ENCODE measurements at regions not wholly inside any gene's neighbourhood (a gene's known extent, or its start where the extent isn't known, plus 50 kb on each side); places are given as distances from the start of the nearest gene placed in this dataset.

DNA sequence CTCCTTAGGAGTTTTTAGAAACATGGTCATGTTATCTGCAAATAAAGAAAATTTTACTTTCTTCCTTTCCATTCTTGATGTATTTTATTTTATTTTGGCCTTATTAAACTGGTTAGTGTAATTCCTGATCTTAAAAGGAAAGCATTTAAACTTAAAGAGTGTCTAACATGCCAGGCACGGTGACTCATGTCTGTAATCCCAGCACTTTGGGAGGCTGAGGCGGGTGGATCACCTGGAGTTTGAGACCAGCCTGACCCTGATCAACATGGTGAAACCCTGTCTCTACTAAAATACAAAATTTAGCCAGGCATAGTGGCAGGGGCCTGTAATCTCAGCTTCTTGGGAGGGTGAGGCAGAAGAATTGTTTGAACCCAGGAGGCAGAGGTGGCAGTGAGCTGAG lies 281.3 kb downstream of the PTTG2 start:
- ATAC-seq (no peak), DNase-seq (ENCODE audit: low spot score) (no peak)
- H3K9me3 Mint-ChIP-seq, result peaks cover 4% of the 10 kb centered on the region
- H3K4me1 Mint-ChIP-seq, result peaks cover 5% of the 10 kb centered on the region
- POLR2A ChIA-PET, result no interaction called here
- no peaks in the 10 kb centered on the region for H3K36me3 Mint-ChIP-seq
- CTCF ChIA-PET, result no interaction called here
- TF ChIP-seq, protein P1, sequence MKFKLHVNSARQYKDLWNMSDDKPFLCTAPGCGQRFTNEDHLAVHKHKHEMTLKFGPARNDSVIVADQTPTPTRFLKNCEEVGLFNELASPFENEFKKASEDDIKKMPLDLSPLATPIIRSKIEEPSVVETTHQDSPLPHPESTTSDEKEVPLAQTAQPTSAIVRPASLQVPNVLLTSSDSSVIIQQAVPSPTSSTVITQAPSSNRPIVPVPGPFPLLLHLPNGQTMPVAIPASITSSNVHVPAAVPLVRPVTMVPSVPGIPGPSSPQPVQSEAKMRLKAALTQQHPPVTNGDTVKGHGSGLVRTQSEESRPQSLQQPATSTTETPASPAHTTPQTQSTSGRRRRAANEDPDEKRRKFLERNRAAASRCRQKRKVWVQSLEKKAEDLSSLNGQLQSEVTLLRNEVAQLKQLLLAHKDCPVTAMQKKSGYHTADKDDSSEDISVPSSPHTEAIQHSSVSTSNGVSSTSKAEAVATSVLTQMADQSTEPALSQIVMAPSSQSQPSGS (CRISPR knock-in tag; IDR thresholded peaks at IDR 0.05; ENCODE audit: borderline replicate concordance, low read depth), result no peak
- TF ChIP-seq ZNF423 (CRISPR knock-in tag; IDR thresholded peaks at IDR 0.05) (no peak), ZNF263 (CRISPR knock-in tag; IDR thresholded peaks at IDR 0.05; ENCODE audit: low read depth) (no peak), ZNF317 (CRISPR knock-in tag; IDR thresholded peaks at IDR 0.05; ENCODE audit: borderline replicate concordance, low read depth) (no peak), NR2C2 (CRISPR knock-in tag; IDR thresholded peaks at IDR 0.05) (no peak), ZNF232 (CRISPR knock-in tag; IDR thresholded peaks at IDR 0.05) (no peak)
- TF ChIP-seq, protein P2, sequence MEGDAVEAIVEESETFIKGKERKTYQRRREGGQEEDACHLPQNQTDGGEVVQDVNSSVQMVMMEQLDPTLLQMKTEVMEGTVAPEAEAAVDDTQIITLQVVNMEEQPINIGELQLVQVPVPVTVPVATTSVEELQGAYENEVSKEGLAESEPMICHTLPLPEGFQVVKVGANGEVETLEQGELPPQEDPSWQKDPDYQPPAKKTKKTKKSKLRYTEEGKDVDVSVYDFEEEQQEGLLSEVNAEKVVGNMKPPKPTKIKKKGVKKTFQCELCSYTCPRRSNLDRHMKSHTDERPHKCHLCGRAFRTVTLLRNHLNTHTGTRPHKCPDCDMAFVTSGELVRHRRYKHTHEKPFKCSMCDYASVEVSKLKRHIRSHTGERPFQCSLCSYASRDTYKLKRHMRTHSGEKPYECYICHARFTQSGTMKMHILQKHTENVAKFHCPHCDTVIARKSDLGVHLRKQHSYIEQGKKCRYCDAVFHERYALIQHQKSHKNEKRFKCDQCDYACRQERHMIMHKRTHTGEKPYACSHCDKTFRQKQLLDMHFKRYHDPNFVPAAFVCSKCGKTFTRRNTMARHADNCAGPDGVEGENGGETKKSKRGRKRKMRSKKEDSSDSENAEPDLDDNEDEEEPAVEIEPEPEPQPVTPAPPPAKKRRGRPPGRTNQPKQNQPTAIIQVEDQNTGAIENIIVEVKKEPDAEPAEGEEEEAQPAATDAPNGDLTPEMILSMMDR (IDR thresholded peaks at IDR 0.05), result no peak
- TF ChIP-seq, protein P3, sequence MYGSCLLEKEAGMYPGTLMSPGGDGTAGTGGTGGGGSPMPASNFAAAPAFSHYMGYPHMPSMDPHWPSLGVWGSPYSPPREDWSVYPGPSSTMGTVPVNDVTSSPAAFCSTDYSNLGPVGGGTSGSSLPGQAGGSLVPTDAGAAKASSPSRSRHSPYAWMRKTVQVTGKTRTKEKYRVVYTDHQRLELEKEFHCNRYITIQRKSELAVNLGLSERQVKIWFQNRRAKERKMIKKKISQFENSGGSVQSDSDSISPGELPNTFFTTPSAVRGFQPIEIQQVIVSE (CRISPR knock-in tag; IDR thresholded peaks at IDR 0.05; ENCODE audit: borderline replicate concordance), result no peak
- TF ChIP-seq, protein P4, sequence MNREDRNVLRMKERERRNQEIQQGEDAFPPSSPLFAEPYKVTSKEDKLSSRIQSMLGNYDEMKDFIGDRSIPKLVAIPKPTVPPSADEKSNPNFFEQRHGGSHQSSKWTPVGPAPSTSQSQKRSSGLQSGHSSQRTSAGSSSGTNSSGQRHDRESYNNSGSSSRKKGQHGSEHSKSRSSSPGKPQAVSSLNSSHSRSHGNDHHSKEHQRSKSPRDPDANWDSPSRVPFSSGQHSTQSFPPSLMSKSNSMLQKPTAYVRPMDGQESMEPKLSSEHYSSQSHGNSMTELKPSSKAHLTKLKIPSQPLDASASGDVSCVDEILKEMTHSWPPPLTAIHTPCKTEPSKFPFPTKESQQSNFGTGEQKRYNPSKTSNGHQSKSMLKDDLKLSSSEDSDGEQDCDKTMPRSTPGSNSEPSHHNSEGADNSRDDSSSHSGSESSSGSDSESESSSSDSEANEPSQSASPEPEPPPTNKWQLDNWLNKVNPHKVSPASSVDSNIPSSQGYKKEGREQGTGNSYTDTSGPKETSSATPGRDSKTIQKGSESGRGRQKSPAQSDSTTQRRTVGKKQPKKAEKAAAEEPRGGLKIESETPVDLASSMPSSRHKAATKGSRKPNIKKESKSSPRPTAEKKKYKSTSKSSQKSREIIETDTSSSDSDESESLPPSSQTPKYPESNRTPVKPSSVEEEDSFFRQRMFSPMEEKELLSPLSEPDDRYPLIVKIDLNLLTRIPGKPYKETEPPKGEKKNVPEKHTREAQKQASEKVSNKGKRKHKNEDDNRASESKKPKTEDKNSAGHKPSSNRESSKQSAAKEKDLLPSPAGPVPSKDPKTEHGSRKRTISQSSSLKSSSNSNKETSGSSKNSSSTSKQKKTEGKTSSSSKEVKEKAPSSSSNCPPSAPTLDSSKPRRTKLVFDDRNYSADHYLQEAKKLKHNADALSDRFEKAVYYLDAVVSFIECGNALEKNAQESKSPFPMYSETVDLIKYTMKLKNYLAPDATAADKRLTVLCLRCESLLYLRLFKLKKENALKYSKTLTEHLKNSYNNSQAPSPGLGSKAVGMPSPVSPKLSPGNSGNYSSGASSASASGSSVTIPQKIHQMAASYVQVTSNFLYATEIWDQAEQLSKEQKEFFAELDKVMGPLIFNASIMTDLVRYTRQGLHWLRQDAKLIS (CRISPR knock-in tag; IDR thresholded peaks at IDR 0.05; ENCODE audit: borderline replicate concordance), result no peak
- H3K27me3 Mint-ChIP-seq (ENCODE audit: low read depth), result no peaks in the 10 kb centered on the region; the same call in 1 of the 2 replicates
- H3K27ac Mint-ChIP-seq, result no peak overlapping the region
- no peak overlapping the region for H3K4me3 Mint-ChIP-seq

DNA sequence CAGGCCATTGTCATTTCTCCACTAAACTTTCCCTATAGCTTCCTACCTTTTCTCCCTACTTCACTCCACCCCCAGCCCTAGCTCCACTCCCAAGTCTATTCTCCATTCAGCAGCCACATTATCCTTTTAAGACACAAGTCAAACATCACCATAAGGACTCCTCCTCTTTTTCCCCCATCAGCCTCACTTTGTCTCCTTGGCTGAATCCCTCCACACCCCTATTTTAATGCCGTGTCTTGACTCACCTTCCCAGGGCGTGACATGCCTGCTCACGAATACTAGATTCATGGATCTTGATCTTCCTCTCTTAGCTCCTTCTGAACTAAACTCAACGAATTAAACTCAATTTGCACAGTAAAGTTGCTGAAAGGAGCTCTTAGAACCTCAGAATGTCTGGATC lies 281.9 kb downstream of the PTTG2 start:
- DNase-seq (ENCODE audit: low spot score) (no peak), ATAC-seq (no peak)
- Mint-ChIP-seq H3K27ac (no peak overlapping the region), H3K9me3 (peaks cover 7% of the 10 kb centered on the region), H3K4me1 (peaks cover under 1% of the 10 kb centered on the region; the same call in 1 of the 2 replicates), H3K4me3 (no peak overlapping the region), H3K27me3 (ENCODE audit: low read depth) (no peaks in the 10 kb centered on the region; the same call in 1 of the 2 replicates), H3K36me3 (no peaks in the 10 kb centered on the region)
- ChIA-PET POLR2A (no interaction called here), CTCF (no interaction called here)
- TF ChIP-seq MXD4 (CRISPR knock-in tag; IDR thresholded peaks at IDR 0.05; ENCODE audit: borderline replicate concordance) (no peak), ZNF317 (CRISPR knock-in tag; IDR thresholded peaks at IDR 0.05; ENCODE audit: borderline replicate concordance, low read depth) (no peak), NR2C2 (CRISPR knock-in tag; IDR thresholded peaks at IDR 0.05) (no peak), ZNF423 (CRISPR knock-in tag; IDR thresholded peaks at IDR 0.05) (no peak), SP1 (CRISPR knock-in tag; conservative IDR thresholded peaks at IDR 0.05) (no peak), SMAD3 (CRISPR knock-in tag; IDR thresholded peaks at IDR 0.05; ENCODE audit: borderline replicate concordance) (no peak), GRHL2 (CRISPR knock-in tag; IDR thresholded peaks at IDR 0.05; ENCODE audit: insufficient replicate concordance, severe bottlenecking) (no peak)
- TF ChIP-seq, protein P5, sequence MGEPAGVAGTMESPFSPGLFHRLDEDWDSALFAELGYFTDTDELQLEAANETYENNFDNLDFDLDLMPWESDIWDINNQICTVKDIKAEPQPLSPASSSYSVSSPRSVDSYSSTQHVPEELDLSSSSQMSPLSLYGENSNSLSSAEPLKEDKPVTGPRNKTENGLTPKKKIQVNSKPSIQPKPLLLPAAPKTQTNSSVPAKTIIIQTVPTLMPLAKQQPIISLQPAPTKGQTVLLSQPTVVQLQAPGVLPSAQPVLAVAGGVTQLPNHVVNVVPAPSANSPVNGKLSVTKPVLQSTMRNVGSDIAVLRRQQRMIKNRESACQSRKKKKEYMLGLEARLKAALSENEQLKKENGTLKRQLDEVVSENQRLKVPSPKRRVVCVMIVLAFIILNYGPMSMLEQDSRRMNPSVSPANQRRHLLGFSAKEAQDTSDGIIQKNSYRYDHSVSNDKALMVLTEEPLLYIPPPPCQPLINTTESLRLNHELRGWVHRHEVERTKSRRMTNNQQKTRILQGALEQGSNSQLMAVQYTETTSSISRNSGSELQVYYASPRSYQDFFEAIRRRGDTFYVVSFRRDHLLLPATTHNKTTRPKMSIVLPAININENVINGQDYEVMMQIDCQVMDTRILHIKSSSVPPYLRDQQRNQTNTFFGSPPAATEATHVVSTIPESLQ (CRISPR knock-in tag; IDR thresholded peaks at IDR 0.05), result no peak
- TF ChIP-seq, protein P6, sequence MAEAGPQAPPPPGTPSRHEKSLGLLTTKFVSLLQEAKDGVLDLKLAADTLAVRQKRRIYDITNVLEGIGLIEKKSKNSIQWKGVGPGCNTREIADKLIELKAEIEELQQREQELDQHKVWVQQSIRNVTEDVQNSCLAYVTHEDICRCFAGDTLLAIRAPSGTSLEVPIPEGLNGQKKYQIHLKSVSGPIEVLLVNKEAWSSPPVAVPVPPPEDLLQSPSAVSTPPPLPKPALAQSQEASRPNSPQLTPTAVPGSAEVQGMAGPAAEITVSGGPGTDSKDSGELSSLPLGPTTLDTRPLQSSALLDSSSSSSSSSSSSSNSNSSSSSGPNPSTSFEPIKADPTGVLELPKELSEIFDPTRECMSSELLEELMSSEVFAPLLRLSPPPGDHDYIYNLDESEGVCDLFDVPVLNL (CRISPR knock-in tag; IDR thresholded peaks at IDR 0.05; ENCODE audit: borderline replicate concordance, low read depth), result no peak
- TF ChIP-seq, protein P7, sequence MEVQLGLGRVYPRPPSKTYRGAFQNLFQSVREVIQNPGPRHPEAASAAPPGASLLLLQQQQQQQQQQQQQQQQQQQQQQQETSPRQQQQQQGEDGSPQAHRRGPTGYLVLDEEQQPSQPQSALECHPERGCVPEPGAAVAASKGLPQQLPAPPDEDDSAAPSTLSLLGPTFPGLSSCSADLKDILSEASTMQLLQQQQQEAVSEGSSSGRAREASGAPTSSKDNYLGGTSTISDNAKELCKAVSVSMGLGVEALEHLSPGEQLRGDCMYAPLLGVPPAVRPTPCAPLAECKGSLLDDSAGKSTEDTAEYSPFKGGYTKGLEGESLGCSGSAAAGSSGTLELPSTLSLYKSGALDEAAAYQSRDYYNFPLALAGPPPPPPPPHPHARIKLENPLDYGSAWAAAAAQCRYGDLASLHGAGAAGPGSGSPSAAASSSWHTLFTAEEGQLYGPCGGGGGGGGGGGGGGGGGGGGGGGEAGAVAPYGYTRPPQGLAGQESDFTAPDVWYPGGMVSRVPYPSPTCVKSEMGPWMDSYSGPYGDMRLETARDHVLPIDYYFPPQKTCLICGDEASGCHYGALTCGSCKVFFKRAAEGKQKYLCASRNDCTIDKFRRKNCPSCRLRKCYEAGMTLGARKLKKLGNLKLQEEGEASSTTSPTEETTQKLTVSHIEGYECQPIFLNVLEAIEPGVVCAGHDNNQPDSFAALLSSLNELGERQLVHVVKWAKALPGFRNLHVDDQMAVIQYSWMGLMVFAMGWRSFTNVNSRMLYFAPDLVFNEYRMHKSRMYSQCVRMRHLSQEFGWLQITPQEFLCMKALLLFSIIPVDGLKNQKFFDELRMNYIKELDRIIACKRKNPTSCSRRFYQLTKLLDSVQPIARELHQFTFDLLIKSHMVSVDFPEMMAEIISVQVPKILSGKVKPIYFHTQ (CRISPR knock-in tag; IDR thresholded peaks at IDR 0.05), result no peak
- TF ChIP-seq, protein P8, sequence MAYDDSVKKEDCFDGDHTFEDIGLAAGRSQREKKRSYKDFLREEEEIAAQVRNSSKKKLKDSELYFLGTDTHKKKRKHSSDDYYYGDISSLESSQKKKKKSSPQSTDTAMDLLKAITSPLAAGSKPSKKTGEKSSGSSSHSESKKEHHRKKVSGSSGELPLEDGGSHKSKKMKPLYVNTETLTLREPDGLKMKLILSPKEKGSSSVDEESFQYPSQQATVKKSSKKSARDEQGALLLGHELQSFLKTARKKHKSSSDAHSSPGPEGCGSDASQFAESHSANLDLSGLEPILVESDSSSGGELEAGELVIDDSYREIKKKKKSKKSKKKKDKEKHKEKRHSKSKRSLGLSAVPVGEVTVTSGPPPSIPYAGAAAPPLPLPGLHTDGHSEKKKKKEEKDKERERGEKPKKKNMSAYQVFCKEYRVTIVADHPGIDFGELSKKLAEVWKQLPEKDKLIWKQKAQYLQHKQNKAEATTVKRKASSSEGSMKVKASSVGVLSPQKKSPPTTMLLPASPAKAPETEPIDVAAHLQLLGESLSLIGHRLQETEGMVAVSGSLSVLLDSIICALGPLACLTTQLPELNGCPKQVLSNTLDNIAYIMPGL (CRISPR knock-in tag; IDR thresholded peaks at IDR 0.05), result no peak
